VCaP (cell line): ENCODE measurements at regions not wholly inside any gene's neighbourhood (a gene's known extent, or its start where the extent isn't known, plus 50 kb on each side); places are given as distances from the start of the nearest gene placed in this dataset.

Source experiments
- H3K27ac ChIP-seq: fragments of 450-650 bp; 2 replicates; pipeline ENCODE4 v1.5.1; 2017
- CTCF ChIP-seq: fragments of 450-650 bp; conservative IDR thresholded peaks from 2 replicates; pipeline ENCODE4 v1.5.1; 2017; ENCODE audit warnings: mild to moderate bottlenecking, moderate library complexity

DNA sequence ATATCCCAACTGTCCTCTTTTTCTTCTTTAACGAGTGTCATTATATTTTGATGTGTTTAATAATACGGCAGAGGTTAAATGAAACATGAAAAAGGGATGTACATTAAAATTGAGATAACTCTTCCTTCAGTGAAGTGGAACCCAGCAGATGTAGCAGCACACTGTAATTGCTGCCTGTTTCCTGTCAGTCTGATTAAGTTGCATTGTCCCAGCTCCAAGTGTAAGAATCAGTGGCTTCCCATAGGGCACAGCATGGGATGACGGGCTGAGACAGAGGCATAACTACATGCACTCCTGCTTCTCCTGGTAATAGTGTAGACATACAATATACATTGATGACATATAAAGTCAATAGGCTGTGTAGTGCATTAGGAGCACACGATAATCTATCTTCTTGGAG lies 175.8 kb upstream of the TCF4 start:
- no peak for TF ChIP-seq CTCF
- H3K27ac ChIP-seq, result no peak overlapping the region

- TF ChIP-seq CTCF, result no peak
- H3K27ac ChIP-seq, result no peak overlapping the region
Measured at GRCh38 chr18:55763298-55763697, 175.3 kb upstream of the TCF4 start.

DNA sequence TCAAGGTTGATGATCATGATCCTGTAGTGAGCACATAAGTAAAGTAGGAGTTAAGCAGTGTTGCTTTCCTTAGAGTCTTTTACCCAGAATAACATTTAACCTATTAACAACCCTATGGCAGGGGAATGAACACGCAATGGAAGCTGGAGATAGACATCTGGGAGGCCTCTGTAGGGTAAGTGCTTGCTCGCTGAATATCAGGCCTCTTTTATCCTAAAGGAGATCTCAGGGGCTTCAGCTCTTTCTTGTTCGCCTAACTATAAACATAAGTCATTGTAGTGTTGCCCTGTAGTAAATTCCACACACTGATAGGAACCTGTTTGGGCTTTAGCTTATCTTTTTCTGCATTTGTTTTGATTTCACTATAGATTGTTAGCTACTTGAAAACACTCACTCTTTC lies 174.4 kb upstream of the TCF4 start:
- TF ChIP-seq CTCF, result no peak
- no peak overlapping the region for H3K27ac ChIP-seq

- no peak overlapping the region for H3K27ac ChIP-seq
- no peak for TF ChIP-seq CTCF
Measured at GRCh38 chr18:55753643-55754263, 165.8 kb upstream of the TCF4 start.

DNA sequence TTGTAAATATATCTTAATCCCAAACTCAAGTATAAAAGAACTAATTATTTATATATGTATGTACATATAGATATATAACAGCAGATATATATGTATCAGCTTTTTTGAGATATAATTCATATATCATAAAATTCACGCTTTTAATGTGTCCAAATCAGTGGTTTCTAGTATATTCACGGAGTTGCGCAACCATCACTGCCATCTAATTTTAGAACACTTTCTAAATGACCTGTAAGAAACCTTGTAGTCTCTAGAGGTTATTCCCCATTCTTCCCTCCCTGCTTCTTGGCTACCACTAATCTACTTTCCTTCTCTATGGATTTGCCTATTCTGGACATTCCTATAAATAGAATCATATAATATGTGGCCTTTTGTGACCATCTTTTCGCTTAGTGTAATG lies 163.5 kb upstream of the TCF4 start:
- no peak overlapping the region for H3K27ac ChIP-seq
- no peak for TF ChIP-seq CTCF

DNA sequence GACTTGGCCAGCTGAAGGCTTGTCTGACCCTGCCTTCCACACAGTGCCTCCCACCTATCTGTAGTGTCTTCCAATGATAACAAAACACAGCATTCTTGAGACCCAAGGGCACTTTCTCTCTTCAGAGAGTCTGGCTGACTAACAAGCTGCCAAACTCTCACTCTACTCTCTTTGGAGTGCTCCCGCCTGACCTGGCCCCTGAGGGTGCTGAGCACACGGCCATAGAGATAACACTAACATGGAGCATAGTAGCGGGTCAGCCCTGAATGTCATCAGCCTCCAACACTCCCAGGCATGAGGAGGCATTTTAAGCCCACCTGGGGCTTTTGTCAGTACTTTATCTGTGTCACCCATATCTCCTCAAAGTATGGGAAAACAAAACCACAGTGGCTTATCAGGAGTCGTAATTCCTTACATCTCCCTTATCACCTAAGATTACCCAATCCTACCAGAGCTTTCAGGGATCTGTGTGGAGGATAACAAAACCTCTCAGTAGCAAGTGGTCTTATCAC lies 160.3 kb upstream of the TCF4 start:
- H3K27ac ChIP-seq, result no peak overlapping the region
- no peak for TF ChIP-seq CTCF

- no peak for TF ChIP-seq CTCF
- H3K27ac ChIP-seq, result no peak overlapping the region
Measured at GRCh38 chr18:55744206-55744605, 156.2 kb upstream of the TCF4 start.
